Cardiac muscle cell (in vitro differentiated cells and primary cell): ENCODE measurements at regions not wholly inside any gene's neighbourhood (a gene's known extent, or its start where the extent isn't known, plus 50 kb on each side); places are given as distances from the start of the nearest gene placed in this dataset.
"Not testable (repeated sequence)": the region's sequence is repeated elsewhere in the genome, so short reads cannot be mapped to it uniquely, and the experiment has no call there.

Experiments
- DNase-seq, 2 donors: peaks; one replicate each; pipeline versions ENCODE4 v3.0.0 to v3.0.0-alpha.2; 2010 to 2017; ENCODE audit warnings: low read depth in 1 of 2, low spot score in 1 of 2
- H3K27ac ChIP-seq: fragments of 200-600 bp; sonication (generic); 2 replicates; pipeline ENCODE4 v1.5.1; 2016
- H3K27me3 ChIP-seq: fragments of 200-600 bp; sonication (generic); 2 replicates; pipeline ENCODE4 v1.6.0; 2016; ENCODE audit warnings: control low read depth
- H3K36me3 ChIP-seq: fragments of 200-600 bp; sonication (generic); 2 replicates; pipeline ENCODE4 v1.5.1; 2016; ENCODE audit warnings: control low read depth
- H3K4me1 ChIP-seq: fragments of 200-600 bp; sonication (generic); 2 replicates; pipeline ENCODE4 v1.8.1; 2017; ENCODE audit warnings: low read depth, mild to moderate bottlenecking, mixed run types
- H3K4me3 ChIP-seq: fragments of 200-600 bp; sonication (generic); 2 replicates; pipeline ENCODE4 v1.5.1; 2016; ENCODE audit warnings: mild to moderate bottlenecking
- H3K9me3 ChIP-seq: fragments of 200-600 bp; sonication (generic); 2 replicates; pipeline ENCODE4 v1.5.1; 2017; ENCODE audit warnings: low read depth, mild to moderate bottlenecking, control low read depth
- TF ChIP-seq, protein P1 (sequence below): IDR thresholded peaks from 2 replicates; pipeline ENCODE4 v1.5.1; 2012; ENCODE audit warnings: low read depth, mild to moderate bottlenecking, low read length

DNA sequence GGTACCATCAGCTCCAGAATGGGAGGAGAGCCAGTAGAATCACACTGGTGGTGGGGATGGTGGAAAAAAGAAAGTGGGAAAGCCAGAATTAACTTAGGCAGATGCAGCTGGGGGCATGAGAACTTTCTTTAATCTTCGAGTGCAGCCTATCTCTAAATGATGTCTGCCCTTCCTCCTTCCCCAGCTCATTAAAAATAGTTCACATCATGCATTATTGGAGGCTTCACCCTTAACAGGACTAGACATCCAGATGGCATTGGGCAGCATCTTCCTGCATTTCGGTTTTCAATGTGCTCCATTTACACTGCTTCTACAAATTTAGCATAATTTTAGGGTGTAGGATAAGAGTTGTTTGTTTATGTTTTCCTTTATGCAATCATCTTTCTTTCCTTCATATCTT lies 272.8 kb downstream of the COG6 start:
- TF ChIP-seq, protein P1, sequence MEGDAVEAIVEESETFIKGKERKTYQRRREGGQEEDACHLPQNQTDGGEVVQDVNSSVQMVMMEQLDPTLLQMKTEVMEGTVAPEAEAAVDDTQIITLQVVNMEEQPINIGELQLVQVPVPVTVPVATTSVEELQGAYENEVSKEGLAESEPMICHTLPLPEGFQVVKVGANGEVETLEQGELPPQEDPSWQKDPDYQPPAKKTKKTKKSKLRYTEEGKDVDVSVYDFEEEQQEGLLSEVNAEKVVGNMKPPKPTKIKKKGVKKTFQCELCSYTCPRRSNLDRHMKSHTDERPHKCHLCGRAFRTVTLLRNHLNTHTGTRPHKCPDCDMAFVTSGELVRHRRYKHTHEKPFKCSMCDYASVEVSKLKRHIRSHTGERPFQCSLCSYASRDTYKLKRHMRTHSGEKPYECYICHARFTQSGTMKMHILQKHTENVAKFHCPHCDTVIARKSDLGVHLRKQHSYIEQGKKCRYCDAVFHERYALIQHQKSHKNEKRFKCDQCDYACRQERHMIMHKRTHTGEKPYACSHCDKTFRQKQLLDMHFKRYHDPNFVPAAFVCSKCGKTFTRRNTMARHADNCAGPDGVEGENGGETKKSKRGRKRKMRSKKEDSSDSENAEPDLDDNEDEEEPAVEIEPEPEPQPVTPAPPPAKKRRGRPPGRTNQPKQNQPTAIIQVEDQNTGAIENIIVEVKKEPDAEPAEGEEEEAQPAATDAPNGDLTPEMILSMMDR: no peak
- Histone ChIP-seq H3K27me3 (no peaks in the 10 kb centered on the region), H3K27ac (no peak overlapping the region), H3K36me3 (no peaks in the 10 kb centered on the region), H3K9me3 (no peaks in the 10 kb centered on the region), H3K4me1 (no peaks in the 10 kb centered on the region), H3K4me3 (no peak overlapping the region)
- no peak for DNase-seq

DNA sequence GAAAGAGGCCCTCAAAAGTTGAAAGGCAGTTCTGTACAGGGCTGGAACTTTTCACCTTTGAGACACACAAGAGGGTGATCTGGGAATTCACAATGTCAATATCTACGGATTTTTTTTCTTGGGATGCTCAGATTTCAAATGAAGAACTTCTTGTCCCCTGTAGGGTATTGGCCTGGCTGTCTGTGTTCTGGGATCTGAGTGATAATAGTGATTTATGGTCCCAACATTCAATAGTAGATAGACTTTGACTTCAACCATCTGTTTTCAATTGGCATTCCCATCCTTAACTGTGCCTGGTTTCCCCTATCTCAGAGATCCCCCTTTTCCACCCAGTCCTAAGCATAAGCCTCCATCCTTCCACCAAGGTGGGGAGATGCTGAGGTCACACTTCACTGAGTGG lies 274.1 kb downstream of the COG6 start:
- no peaks in the 10 kb centered on the region for H3K4me1 ChIP-seq
- no peaks in the 10 kb centered on the region for H3K36me3 ChIP-seq
- DNase-seq: no peak
- no peak overlapping the region for H3K4me3 ChIP-seq
- TF ChIP-seq, protein P1: no peak
- H3K27ac ChIP-seq: no peak overlapping the region
- H3K27me3 ChIP-seq: no peaks in the 10 kb centered on the region
- H3K9me3 ChIP-seq: no peaks in the 10 kb centered on the region

GRCh38 chr13:39930060-39930459 lies 274.6 kb downstream of the COG6 start:
- H3K36me3 ChIP-seq: no peaks in the 10 kb centered on the region
- H3K4me1 ChIP-seq: no peaks in the 10 kb centered on the region
- DNase-seq: no peak
- no peaks in the 10 kb centered on the region for H3K9me3 ChIP-seq
- no peak overlapping the region for H3K27ac ChIP-seq
- TF ChIP-seq, protein P1: no peak
- no peak overlapping the region for H3K4me3 ChIP-seq
- H3K27me3 ChIP-seq: no peaks in the 10 kb centered on the region

GRCh38 chr13:39930544-39931444 lies 275.3 kb downstream of the COG6 start:
- TF ChIP-seq, protein P1: no peak
- H3K4me3 ChIP-seq: no peak overlapping the region
- no peaks in the 10 kb centered on the region for H3K4me1 ChIP-seq
- H3K27ac ChIP-seq: no peak overlapping the region
- no peaks in the 10 kb centered on the region for H3K36me3 ChIP-seq
- no peaks in the 10 kb centered on the region for H3K9me3 ChIP-seq
- H3K27me3 ChIP-seq: no peaks in the 10 kb centered on the region
- DNase-seq: no peak

DNA sequence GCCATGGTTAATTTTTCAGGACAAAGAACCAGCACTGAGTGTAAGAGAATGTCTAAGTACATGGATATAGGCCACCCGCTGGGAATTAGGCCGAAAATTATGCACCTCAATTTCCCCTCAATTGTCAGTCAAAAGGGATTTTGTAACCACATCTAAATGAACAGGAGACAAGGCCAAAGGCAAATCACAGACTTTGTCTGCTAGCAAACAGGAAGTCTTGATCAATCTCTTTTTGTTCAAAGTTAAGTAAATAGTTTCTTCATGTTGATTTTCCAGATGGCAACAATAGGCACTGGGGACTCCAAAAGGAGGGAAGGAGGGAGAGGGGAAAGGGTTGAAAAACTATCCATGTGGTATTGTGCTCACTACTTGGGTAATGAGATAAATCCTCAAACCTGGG lies 276.0 kb downstream of the COG6 start:
- no peak overlapping the region for H3K27ac ChIP-seq
- no peaks in the 10 kb centered on the region for H3K9me3 ChIP-seq
- no peak for DNase-seq
- H3K36me3 ChIP-seq: no peaks in the 10 kb centered on the region
- H3K4me1 ChIP-seq: no peaks in the 10 kb centered on the region
- TF ChIP-seq, protein P1: no peak
- no peak overlapping the region for H3K4me3 ChIP-seq
- H3K27me3 ChIP-seq: no peaks in the 10 kb centered on the region

DNA sequence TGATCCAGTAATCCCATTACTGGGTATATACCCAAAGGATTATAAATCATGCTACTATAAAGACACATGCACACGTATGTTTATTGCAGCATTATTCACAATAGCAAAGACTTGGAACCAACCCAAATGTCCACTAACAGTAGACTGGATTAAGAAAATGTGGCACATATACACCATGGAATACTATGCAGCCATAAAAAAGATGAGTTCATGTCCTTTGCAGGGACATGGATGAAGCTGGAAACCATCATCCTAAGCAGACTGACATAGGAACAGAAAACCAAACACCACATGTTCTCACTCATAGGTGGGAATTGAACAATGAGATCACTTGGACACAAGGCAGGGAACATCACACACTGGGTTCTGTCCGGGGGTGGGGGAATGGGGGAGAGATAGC lies 277.1 kb downstream of the COG6 start:
- H3K9me3 ChIP-seq, H3K4me3 ChIP-seq, H3K27me3 ChIP-seq, H3K36me3 ChIP-seq, DNase-seq, H3K27ac ChIP-seq, H3K4me1 ChIP-seq: not testable (repeated sequence)
